Effector CD8-positive, alpha-beta T cell (primary cell): ENCODE measurements at regions not wholly inside any gene's neighbourhood (a gene's known extent, or its start where the extent isn't known, plus 50 kb on each side); places are given as distances from the start of the nearest gene placed in this dataset.

ENCODE experiments used
- DNase-seq: peaks from one replicate; lab custom pipeline; 2025; lab: John Stamatoyannopoulos, UW

DNA sequence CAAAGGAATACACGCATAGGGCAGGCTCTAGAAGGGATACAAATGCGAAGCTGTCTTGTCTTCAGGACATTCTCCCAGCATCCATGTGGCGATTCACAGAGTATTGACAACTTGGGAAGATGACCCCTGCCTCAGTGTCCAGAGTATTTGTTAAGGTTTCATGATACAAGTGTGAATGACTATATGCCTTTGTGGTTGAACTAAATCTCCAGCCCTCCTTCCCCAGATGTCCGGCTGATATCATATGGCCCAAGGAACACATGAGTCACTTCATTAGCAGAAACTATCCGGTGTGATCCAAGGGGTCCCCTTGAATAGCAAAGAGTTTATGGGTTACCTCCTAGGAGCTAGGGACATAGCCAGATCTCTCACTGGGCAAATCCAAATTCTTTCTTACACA lies 151.0 kb downstream of the INSIG2 start:
- no peak for DNase-seq

DNA sequence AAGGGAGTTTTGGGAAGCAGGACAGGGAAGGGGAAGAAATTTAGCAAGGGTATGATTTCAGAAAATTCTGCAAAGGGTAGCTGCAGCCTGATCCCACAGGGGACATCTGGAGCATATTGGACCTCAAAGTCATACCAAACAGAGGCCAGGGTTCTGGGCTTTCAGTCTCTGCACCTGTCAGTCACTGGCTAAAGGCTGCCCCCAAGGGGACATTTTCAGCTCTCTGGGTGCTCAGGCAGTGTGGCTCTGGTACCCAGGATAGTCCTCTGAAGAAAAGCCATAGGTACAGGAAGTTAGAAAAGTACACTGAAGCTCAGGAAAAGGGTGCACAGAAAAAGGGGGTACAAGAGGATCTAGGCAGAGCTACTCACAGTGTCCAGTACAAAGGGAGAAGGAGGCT lies 149.2 kb downstream of the INSIG2 start:
- no peak for DNase-seq

GRCh38 chr2:118232796-118233195 lies 144.5 kb downstream of the INSIG2 start:
- no peak for DNase-seq

GRCh38 chr2:118232391-118232790 lies 144.1 kb downstream of the INSIG2 start:
- DNase-seq, result no peak

DNA sequence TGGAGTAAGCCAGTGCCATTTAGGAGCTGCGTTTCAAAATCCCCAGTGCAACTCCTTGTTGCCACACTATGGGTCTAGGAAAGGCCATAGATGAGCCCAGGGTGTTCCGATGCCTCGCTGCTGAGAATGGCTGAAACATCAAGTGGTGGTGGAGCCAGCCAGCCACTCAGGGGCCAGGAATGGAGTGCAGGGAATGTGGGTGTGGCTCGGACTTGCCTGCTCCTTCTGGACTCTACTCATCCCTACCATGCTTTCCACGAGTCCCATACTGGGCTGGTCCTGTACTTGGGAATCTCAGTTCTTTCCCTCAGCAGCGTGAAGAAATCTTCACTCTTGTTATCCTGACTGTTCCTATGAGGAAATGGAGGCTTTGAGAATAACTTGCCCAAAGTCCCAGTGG lies 143.5 kb downstream of the INSIG2 start:
- no peak for DNase-seq

DNA sequence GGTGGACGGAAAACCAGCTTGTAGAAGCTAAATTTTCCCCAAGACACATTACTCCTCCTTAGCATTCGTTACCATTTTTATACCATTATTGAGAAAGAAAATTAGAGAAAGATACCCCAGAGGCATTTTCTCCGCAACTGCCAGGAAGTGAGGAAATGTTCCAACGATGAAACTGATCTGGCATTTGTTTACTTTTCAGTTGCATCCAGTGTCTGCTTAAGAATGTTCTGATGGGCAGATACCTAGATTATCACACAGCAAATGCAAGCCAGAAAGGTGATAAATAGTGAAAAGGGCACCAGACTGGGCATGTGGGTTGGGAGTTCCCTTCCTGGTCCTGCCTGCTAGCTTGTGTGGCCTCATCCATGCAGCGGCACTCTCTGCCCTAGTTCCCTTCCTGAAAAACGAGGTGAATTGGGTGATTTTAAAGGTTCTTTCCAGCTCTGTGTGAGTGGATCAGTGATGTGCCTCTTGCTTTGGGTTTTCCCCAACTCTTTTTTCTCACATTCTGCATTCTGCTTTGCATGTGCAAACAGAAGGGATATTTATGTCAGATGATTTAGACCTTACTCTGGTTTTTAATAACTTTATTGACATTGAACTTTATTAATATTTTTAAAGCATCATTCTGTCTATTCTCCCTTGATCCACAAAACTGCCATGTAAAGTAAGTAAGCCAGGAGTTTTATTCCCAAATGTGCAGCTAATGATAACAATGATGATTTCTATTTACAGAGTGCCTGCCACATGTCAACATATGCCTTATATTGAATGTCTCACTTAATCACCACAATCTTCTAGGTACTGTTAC lies 139.6 kb downstream of the INSIG2 start:
- no peak for DNase-seq

DNA sequence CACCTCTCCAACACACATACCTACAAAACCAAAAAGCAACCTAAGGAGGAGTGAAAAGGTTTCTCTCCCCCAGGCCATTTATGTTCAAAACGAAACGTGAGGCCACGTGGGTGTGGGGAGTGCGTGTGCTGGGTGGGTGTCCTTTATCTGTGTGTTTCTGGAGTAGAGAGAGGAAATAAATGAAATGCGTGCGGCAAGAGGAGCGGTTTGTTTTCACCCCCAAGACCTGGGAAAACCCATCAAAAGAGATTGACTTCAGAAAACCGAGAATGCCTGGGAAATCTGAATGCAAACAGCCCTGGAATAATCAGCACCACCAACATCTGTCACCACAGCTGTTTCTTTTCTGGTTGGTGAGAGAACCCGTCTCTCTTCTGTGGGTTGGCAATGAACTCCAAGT lies 137.4 kb downstream of the INSIG2 start:
- no peak for DNase-seq

DNA sequence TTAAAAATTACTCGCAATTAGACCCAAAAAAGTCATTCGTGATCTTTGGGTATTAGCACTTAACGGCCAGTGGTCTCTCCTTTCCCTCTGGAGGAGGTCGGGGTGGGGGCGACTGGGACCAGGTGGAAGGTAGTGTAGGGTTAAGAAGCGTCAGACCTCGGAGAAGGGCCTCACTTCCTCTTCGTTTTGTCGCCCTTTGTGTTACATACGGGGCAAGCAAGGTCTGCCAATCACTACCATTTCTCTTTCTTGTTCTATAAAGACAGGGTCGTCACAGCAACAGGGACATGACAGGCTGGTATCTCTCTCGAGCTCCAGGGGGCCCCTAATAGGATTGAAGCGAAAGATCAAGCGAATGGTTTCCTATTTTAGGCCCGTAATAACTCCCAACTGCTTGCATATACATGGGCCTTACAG lies 136.6 kb downstream of the INSIG2 start:
- no peak for DNase-seq

- DNase-seq, result no peak
Measured at GRCh38 chr2:118223992-118224894, 136.0 kb downstream of the INSIG2 start.

DNA sequence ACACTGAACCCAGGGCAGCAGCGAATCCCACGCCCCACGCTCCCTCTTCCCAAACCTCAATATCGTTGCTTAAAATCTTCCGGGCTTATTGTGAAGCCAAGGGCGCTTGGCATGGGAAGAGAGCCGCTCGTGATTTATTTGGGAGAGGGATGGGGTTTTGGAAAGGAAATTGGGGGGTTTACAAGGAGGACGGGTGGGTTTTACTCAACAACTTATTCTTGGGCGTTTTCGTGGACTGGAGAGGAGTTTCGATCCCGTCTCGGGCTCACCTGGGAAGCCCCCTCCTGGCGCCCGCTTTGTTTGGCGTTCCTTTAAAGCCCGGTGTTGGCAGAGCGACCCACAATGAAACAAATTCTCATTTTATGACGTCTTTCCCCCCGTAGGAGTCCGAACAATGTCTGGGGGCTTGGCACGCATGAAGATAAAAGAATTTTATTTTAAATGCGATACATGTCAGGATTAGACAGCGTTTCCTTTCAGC lies 135.3 kb downstream of the INSIG2 start:
- DNase-seq, result no peak

GRCh38 chr2:118222672-118223421 lies 134.6 kb downstream of the INSIG2 start:
- no peak for DNase-seq

DNA sequence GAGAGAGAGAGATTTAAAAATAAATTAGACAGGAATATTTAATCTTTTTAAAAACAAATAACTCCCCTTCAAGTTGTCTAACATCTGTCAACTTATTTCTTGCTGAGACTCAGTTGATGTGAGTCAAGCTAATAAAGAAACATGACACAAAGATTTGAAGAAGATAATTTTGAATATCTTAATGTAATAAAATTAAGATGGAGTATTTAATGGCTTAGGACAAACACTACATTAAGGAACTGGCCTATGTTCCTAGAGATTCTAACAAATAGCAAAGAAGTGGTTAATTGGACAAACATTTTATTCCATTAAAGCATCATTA lies 134.0 kb downstream of the INSIG2 start:
- no peak for DNase-seq

DNA sequence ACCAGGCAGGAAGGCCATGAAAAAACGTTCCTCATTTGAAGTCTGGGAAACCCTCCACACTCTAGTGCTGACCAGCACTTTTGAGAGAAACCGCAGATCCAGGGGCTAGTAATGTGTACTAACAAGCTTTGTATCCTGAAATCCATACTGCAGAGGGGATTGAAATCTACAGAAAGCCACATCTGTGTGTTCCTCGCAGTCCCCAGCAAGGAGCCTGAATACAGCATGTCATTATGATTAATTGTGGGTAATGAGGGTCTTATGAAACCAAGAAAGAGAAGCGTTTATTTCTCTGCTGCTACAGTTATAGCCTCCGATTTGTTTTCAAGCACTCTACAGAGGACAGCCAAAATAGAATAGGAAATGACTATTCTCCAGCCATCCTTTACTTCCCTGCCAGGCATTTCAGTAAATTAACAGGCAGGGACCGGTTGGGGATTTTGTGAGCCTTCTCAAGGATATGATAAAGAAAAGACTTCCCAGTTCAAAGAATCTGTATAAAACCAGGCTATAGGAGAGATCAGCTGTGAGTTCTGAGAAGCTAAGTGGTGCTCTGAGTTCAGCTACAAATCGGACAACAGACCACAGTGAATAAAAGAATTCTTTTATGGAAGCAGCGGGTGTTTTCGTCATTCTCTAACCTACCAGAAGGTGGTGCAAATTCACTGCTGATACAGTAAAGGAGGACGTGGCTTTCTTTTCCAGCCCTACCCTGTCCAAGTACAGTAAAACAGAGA lies 133.4 kb downstream of the INSIG2 start:
- no peak for DNase-seq

DNA sequence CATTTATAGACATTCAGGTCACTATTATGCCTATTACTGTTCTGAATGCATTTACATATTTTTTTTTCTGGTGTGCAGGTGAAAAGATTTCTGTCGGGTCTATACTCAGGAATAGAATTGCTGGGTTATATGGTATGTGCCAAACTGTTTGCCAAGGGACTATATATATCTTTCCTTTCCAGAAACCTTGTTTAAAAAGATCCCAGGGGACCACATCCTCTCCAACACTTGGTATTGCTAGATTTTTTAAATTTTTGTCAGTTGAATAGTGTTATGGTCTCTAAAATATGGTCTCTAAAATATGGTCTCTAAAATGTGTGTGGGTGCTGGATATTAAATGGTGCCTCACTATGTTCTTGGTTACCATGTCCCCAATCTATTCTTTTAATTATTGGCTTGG lies 131.3 kb downstream of the INSIG2 start:
- DNase-seq, result no peak

- no peak for DNase-seq
Measured at GRCh38 chr2:118216224-118216623, 128.0 kb downstream of the INSIG2 start.

DNA sequence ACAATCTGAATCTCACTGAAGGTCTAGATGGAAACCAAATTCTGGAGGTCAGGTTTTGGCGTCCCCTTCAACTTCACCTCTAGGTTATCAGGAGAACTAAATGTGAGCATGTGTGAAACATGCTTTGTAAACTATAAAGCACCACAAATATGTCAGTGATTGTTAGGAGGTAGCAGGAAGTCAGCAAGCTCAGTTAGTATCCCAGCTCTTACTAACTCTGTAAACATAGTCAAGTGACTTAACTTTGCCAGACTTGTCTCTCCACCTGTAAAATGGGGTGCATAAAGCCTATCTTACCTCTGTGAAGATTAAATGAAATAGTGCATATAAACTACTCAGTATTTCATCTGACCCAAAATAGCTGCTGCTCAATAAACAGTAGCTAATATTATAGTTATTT lies 121.5 kb downstream of the INSIG2 start:
- no peak for DNase-seq

DNA sequence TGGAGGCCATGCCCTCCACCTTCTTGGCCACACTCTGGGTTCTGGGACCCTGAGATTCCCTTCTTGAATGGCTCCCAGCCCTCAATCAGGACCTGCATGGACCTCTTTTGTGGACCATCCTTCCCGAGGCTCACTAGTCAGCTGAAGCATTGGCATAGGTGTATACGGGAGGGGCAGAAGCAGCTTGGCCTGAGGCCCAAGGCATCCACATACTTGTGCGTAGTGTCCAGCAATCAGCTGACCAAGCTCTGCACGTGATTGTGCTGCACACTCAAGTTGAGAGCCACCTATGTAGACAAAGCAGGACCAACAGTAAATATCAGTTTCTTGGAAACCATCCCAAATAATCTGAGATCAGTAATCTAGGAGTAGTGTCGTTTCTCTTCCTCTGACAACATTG lies 119.6 kb downstream of the INSIG2 start:
- no peak for DNase-seq

DNA sequence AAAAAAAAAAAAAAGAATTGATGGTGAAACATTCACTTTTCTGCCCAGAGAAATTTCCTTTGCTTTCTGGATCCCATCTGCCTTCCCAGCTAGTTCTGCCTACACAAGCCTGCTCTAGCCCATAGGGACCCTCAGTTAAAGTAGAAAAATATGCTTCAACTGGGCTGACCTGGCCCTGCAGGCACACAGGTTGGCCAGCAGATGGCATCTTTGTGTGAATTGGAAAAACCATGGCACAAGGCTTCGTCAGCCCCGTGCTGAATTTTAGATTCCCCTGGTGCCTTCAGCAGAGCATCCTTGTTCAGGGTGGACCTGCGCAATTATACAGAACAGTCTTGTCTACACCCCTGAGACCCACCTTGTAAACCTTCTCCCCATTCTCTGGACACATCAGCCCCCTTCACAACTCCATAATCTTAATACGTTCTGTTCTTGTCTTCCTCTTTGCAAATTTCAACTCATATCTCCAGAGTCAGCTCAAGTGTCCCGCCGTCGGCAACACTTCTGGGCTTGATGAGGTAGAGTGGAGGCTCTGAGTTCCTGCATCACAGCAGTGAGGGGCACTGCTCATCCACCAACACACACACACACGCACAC lies 114.5 kb downstream of the INSIG2 start:
- peak; percentile 7 for DNase-seq

DNA sequence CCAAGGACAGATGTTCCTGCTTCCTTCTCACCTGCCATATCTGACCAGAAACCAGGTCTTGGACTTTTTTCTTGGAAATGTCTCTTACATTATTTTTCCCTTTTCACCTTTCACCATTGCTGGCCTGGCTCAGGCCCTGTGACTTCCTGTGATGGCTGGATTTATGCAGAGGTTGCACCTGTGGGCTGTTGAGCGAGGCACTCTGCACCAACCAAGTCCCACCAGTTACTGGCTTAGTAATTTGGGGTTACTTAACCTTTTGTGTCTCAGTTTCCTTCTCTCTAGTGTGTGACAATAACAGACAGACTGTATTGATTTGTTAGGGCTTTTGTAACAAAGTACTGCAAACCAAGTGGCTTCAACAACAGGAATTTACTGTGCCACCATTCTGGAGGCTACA lies 110.0 kb downstream of the INSIG2 start:
- no peak for DNase-seq

DNA sequence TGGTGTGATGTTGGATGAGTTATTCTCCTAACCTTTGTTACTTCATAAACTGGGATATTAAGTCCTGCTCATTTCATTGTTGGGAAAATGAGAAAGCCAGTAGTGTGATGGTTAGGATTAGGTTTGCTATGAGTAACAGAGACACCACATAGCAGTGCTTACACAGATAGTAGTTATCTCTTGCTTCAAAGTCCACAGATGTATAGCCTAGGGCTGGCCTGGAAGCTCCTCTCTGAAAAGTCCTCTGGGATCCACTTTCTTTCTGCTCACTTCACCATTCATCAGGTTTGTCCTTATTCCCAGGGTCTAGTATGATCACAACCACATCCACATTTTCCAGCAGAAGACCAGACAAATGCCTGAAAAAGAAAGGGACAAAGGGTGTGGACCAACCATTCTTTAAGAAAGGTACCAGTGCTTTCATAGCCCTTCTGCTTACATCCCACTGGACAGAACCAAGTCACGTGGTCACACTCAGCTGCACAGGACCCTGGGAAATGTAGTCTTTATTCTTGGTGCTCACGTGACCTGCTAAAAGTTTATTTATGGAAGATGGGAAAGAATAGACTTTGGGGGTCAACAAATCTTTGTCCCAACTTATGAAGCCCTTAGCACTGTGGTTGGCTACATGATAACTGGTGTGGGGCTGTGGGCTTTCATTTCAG lies 108.9 kb downstream of the INSIG2 start:
- no peak for DNase-seq

DNA sequence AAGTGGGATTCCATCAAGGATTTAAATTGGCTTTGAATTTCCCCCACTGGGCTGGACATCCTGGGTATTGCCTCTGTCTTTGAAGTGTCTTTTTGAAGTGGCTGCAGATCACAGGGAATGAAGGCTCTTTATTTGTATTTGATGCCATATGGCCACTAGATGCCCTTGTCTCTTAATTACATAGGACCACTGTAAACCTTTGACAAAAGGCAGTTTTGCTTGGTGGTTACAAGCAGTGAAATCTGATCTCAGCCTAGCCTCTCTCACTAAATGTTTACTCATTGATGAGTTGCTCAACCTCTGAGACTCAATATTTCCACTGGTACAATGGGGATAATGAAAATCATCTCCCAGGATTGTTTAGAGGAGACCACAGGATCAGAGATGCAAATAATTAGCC lies 102.2 kb downstream of the INSIG2 start:
- DNase-seq, result no peak
